H9 (cell line): ENCODE measurements at regions not wholly inside any gene's neighbourhood (a gene's known extent, or its start where the extent isn't known, plus 50 kb on each side); places are given as distances from the start of the nearest gene placed in this dataset.

ENCODE experiments used
- DNase-seq: peaks from one replicate; pipeline ENCODE4 v3.0.0-alpha.2; 2017
- H2AFZ ChIP-seq: one replicate; pipeline ENCODE4 v1.6.1; 2013; ENCODE audit warnings: mild to moderate bottlenecking, low read length, control low read depth, moderate library complexity
- H2AK5ac ChIP-seq: 2 replicates; pipeline ENCODE4 v1.6.1; 2013; ENCODE audit warnings: low read length, control low read depth, mixed read lengths; ENCODE audit not compliant: insufficient read length
- H2BK120ac ChIP-seq: one replicate; pipeline ENCODE4 v1.6.1; 2013; ENCODE audit warnings: low read depth, mild to moderate bottlenecking, low read length, control low read depth, inconsistent platforms; ENCODE audit not compliant: poor library complexity, severe bottlenecking
- H2BK12ac ChIP-seq: 2 replicates; pipeline ENCODE4 v1.6.1; 2013; ENCODE audit warnings: low read length, control low read depth, mixed read lengths, low read depth; ENCODE audit not compliant: insufficient read length
- H2BK15ac ChIP-seq: 2 replicates; pipeline ENCODE4 v1.6.1; 2013; ENCODE audit warnings: low read depth, low read length, control low read depth
- H2BK20ac ChIP-seq: one replicate; pipeline ENCODE4 v1.6.1; 2013; ENCODE audit warnings: low read depth, mild to moderate bottlenecking, low read length, control low read depth, inconsistent platforms; ENCODE audit not compliant: poor library complexity, severe bottlenecking
- H2BK5ac ChIP-seq: 2 replicates; pipeline ENCODE4 v1.6.1; 2013; ENCODE audit warnings: low read length, control low read depth, mixed read lengths; ENCODE audit not compliant: insufficient read length
- H3K14ac ChIP-seq: 2 replicates; pipeline ENCODE4 v1.6.1; 2013; ENCODE audit warnings: low read length, control low read depth; ENCODE audit not compliant: insufficient read depth
- H3K18ac ChIP-seq: 2 replicates; pipeline ENCODE4 v1.6.1; 2013; ENCODE audit warnings: low read depth, mild to moderate bottlenecking, mixed read lengths, low read length, control low read depth; ENCODE audit not compliant: insufficient read length
- H3K23ac ChIP-seq: 2 replicates; pipeline ENCODE4 v1.6.1; 2013; ENCODE audit warnings: low read length, control low read depth, mixed read lengths, low read depth; ENCODE audit not compliant: insufficient read length
- H3K23me2 ChIP-seq: 2 replicates; pipeline ENCODE4 v1.6.1; 2013; ENCODE audit warnings: low read depth, mild to moderate bottlenecking, mixed read lengths, low read length, control low read depth; ENCODE audit not compliant: insufficient read length, poor library complexity, severe bottlenecking
- H3K27ac ChIP-seq: 2 replicates; pipeline ENCODE4 v1.5.1; 2013; ENCODE audit warnings: low read length, control low read depth, mixed read lengths, low read depth; ENCODE audit not compliant: insufficient read length
- H3K27me3 ChIP-seq: 2 replicates; pipeline ENCODE4 v1.6.1; 2013; ENCODE audit warnings: low read length, control low read depth, inconsistent platforms; ENCODE audit not compliant: insufficient read depth
- H3K4ac ChIP-seq: 2 replicates; pipeline ENCODE4 v1.6.1; 2013; ENCODE audit warnings: low read depth, mild to moderate bottlenecking, control low read depth, inconsistent platforms, low read length, moderate library complexity
- H3K4me1 ChIP-seq: 2 replicates; pipeline ENCODE4 v1.6.1; 2013; ENCODE audit warnings: low read length, control low read depth, inconsistent platforms; ENCODE audit not compliant: insufficient read depth
- H3K4me2 ChIP-seq: 2 replicates; pipeline ENCODE4 v1.6.1; 2013; ENCODE audit warnings: low read length, control low read depth, mixed read lengths; ENCODE audit not compliant: insufficient read length, insufficient read depth
- H3K56ac ChIP-seq: 2 replicates; pipeline ENCODE4 v1.6.1; 2013; ENCODE audit warnings: low read depth, mild to moderate bottlenecking, mixed read lengths, low read length, control low read depth; ENCODE audit not compliant: insufficient read length
- H3K79me1 ChIP-seq: 2 replicates; pipeline ENCODE4 v1.6.1; 2013; ENCODE audit warnings: low read depth, mild to moderate bottlenecking, moderate library complexity, low read length, control low read depth, inconsistent platforms; ENCODE audit not compliant: insufficient read depth, poor library complexity, severe bottlenecking
- H3K79me2 ChIP-seq: 2 replicates; pipeline ENCODE4 v1.6.1; 2013; ENCODE audit warnings: low read length, control low read depth, inconsistent platforms; ENCODE audit not compliant: insufficient read depth
- H3K9ac ChIP-seq: 2 replicates; pipeline ENCODE4 v1.6.1; 2013; ENCODE audit warnings: low read length, control low read depth, mixed read lengths; ENCODE audit not compliant: insufficient read length; ENCODE audit errors: extremely low read depth
- H3K9me3 ChIP-seq: one replicate; pipeline ENCODE4 v1.6.1; 2013; ENCODE audit warnings: low read depth, low read length, inconsistent platforms; ENCODE audit not compliant: control insufficient read depth
- H3T11ph ChIP-seq: one replicate; pipeline ENCODE4 v1.6.1; 2013; ENCODE audit warnings: mild to moderate bottlenecking, low read length, control low read depth, inconsistent platforms
- H4K20me1 ChIP-seq: one replicate; pipeline ENCODE4 v1.6.1; 2013; ENCODE audit not compliant: control insufficient read depth, insufficient read length, insufficient read depth
- H4K5ac ChIP-seq: 2 replicates; pipeline ENCODE4 v1.6.1; 2013; ENCODE audit warnings: low read depth, mild to moderate bottlenecking, mixed read lengths, low read length, control low read depth; ENCODE audit not compliant: insufficient read length
- H4K8ac ChIP-seq: replicated peaks from 2 replicates; pipeline ENCODE4 v1.6.1; 2013; ENCODE audit warnings: low read length, control low read depth, mixed read lengths, low read depth; ENCODE audit not compliant: insufficient read length
- H4K91ac ChIP-seq: 2 replicates; pipeline ENCODE4 v1.6.1; 2013; ENCODE audit warnings: low read depth, mild to moderate bottlenecking, moderate library complexity, mixed read lengths, low read length, control low read depth; ENCODE audit not compliant: insufficient read length
- H3K27ac Mint-ChIP-seq, 3 experiments: 2 replicates in 2 of 3; 3 replicates in 1 of 3; pipeline ENCODE4 v1.8.0; 2020 to 2021; ENCODE audit warnings: mixed read lengths in 3 of 3, mild to moderate bottlenecking in 1 of 3, moderate library complexity in 1 of 3
- H3K27me3 Mint-ChIP-seq: 2 replicates; pipeline ENCODE4 v1.8.0; 2021; ENCODE audit warnings: low read depth, mild to moderate bottlenecking, moderate library complexity, mixed read lengths
- H3K36me3 Mint-ChIP-seq, 3 experiments: 2 replicates in 2 of 3; 3 replicates in 1 of 3; pipeline ENCODE4 v1.8.0; 2020 to 2021; ENCODE audit warnings: low read depth in 3 of 3, mixed read lengths in 3 of 3; ENCODE audit not compliant: insufficient read depth in 1 of 3
- H3K4me1 Mint-ChIP-seq, 2 experiments: 2 replicates each; pipeline ENCODE4 v1.8.0; 2020; ENCODE audit warnings: mixed read lengths in 2 of 2
- H3K4me3 Mint-ChIP-seq, 2 experiments: 2 replicates in 1 of 2; 3 replicates in 1 of 2; pipeline ENCODE4 v1.8.0; 2020 to 2021; ENCODE audit warnings: mild to moderate bottlenecking in 2 of 2, mixed read lengths in 2 of 2, moderate library complexity in 1 of 2
- H3K9me3 Mint-ChIP-seq, 2 experiments: 2 replicates in 1 of 2; 3 replicates in 1 of 2; pipeline ENCODE4 v1.8.0; 2020; ENCODE audit warnings: mild to moderate bottlenecking in 2 of 2, mixed read lengths in 2 of 2, moderate library complexity in 1 of 2
- CTCF ChIP-seq: fragments of 200-600 bp; sonication (generic); conservative IDR thresholded peaks from 3 replicates; pipeline ENCODE4 v1.8.0; 2021; ENCODE audit warnings: antibody characterized with exemption, mild to moderate bottlenecking
- WGBS: extraction: QIAGEN DNeasy Blood & Tissue Kit; methylation state at CpG from one replicate; pipeline ENCODE4 v1.1.7; 2013; ENCODE audit warnings: missing lambda C conversion rate, low lambda C conversion rate, mixed read lengths; ENCODE audit not compliant: insufficient read length; ENCODE audit errors: extremely low coverage; 5-methylcytosine and 5-hydroxymethylcytosine counted together

- Mint-ChIP-seq H3K4me1 (peaks cover 3% of the 10 kb centered on the region in 2 experiments; a peak in 3 of 4 replicates), H3K27me3 (no peaks in the 10 kb centered on the region)
Measured at GRCh38 chr2:34663314-34663713, 1064.2 kb upstream of the FAM98A start.

More at GRCh38 chr2:34663314-34663713, 1064.2 kb upstream of the FAM98A start:
- WGBS, result no CpG with 5 or more reads among the region's 2 CpGs
- Histone ChIP-seq H3K4ac (no peak overlapping the region), H3K4me1 (no peaks in the 10 kb centered on the region), H3K9me3 (no peaks in the 10 kb centered on the region), H3K79me1 (no peaks in the 10 kb centered on the region), H2AK5ac (no peak overlapping the region), H3K18ac (no peak overlapping the region), H2BK5ac (no peak overlapping the region), H3K79me2 (no peaks in the 10 kb centered on the region), H3K14ac (no peak overlapping the region), H3T11ph (no peak overlapping the region), H4K8ac (no peak overlapping the region), H3K23me2 (no peaks in the 10 kb centered on the region), H2BK15ac (no peak overlapping the region), H3K27ac (no peak overlapping the region), H2BK20ac (no peak overlapping the region), H3K56ac (no peak overlapping the region), H3K9ac (no peak overlapping the region), H4K91ac (no peak overlapping the region), H3K23ac (no peak overlapping the region), H4K20me1 (no peaks in the 10 kb centered on the region), H2AFZ (no peak overlapping the region), H3K27me3 (no peaks in the 10 kb centered on the region), H3K4me2 (no peak overlapping the region), H2BK12ac (no peak overlapping the region), H4K5ac (no peak overlapping the region), H2BK120ac (no peak overlapping the region)
- Mint-ChIP-seq H3K36me3 (no peaks in the 10 kb centered on the region), H3K27ac (no peak overlapping the region), H3K4me3 (no peak overlapping the region), H3K9me3 (no peaks in the 10 kb centered on the region)
- no peak for DNase-seq
- no peak for TF ChIP-seq CTCF
